HG02798 (cell line): ENCODE measurements at regions not wholly inside any gene's neighbourhood (a gene's known extent, or its start where the extent isn't known, plus 50 kb on each side); places are given as distances from the start of the nearest gene placed in this dataset.

Experiments
- ATAC-seq: cut with Tn5 transposase; IDR thresholded peaks from one replicate; pipeline ENCODE4 v1.9.1; 2021; ENCODE audit warnings: mild to moderate bottlenecking; ENCODE audit not compliant: unreplicated experiment, poor library complexity

DNA sequence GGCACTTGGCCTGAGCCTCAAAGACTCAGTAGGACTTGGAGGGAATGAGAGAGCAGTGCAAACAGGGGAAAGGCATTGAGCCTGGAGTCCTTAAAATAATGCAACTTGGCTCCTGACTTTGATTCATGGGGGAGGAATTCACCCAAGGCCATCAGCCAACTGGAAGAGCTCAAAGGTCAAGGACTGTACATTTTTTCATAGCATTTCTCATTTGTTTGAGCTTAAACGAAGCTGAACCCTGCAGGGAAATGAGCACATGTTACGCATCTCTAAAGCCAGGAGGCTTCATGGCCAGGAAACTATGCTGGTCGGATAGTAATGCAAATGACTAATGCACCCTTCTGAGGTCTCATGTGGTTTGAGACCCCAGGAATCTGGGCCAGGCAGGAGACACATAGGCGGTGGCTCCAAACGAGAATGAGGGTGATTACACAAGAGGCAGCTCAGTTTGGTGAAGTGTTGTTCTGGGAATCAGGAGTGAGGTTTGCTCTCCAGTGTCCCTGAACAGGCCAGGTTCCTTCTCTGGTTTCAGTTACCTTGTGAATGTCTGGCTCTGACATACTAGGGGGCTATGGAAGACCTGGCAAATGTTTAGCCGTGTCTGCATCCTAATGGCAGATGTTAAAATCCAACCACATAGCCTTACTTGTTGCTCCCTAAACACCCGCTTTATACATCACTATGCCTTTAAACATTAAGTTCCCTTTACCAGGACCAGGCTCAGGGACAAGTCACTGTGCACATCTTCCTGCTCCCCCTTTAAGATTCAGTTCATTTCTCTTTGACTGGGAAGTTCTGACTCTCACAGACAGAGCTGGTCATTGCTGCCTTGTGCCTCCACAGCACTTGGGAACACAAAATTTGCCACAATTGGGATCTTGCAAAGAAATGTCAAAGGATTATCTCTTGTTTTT, 503.9 kb upstream of the USP24 start:
- ATAC-seq, result no peak

DNA sequence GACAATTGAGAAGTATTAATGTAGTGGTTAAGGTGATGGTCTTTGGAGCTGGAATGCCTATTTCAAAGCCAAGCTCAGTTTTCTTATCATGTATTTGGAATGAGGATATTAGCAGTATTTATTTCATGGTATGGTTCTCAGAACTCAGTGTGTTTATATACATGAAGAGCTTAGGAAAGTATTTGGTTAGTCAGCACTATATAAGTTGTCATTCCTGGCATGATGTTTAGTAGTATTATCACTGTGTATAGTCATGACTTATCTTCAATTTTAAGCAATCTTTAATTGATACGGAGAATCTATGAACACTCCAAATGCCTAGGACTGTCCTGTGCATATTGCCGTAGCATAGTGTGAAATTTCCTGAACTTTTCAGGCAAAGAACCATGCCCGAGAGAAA, 501.9 kb upstream of the USP24 start:
- no peak for ATAC-seq

DNA sequence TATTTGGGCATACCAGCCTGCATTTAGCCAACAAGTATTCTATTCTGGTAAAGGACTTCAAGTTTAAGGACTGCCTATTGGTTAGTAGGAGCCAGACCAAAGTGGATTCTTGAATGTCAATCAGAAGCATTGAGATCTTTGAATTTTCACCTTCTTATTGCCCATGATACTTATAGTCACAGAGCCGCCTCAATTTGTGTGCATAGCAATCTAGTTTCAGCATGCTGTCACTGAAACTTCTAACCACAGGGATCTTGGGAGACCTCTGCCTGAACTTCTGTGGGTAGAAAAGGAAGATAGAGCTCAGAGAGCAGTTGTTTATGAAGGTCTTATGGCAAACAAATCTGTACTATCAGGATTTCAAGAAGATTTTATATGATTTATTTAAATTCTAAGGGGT, 501.4 kb upstream of the USP24 start:
- no peak for ATAC-seq

DNA sequence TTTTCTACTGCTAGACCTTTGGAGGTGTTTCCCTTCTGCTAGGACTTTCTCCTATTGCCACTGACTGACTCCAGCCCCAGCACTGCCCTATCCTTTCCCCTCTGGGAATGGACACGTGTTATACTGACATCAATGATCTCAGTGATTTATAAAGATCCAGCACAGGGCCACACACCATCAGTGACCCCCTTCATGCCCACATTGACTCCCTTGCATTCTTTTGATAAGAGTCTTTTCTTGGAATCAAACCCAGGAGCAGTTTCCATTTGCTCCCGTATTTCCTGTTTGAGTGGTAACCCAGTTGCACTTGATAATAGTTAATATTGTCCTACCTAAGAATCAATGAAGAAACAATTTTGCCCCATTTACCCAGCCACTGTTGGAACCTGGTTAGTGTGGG, 501.0 kb upstream of the USP24 start:
- no peak for ATAC-seq

DNA sequence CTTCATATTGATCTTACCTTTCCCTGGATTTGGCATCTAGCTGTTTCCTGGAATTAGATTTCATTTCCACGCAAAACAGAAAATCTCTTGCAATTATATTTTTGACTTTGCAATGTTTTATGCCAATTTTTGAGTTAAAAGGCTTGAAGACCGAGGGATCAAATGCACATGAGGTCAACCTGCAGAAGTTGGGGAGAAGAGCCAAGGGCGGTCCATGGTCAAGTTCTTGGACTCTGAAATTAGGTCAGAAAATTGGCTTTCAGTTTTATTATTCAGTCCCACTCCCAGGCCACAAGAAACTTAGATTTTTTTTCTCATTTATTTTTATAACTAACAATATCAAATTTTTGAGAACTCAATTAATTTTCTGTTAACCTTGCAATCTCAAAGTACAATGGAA, 499.1 kb upstream of the USP24 start:
- ATAC-seq, result no peak

DNA sequence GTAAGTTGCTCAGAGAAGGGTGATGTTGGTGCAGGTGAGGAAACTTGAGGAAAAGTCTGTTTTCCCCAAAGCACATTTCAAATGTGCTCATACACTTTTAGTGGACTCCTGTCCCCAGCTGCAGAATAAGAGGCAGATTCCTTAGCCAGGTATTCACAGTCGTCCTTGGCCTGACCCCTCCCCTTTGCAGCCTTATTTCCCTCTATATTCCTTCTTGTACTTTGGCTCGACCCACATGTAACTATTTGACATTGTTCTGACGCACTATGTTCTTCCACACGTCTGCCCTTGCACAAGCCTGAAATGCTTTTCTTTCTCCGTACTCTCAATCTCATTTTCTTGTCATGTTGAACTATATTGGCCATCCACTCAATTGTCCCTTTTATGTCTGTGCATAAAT, 498.4 kb upstream of the USP24 start:
- no peak for ATAC-seq

DNA sequence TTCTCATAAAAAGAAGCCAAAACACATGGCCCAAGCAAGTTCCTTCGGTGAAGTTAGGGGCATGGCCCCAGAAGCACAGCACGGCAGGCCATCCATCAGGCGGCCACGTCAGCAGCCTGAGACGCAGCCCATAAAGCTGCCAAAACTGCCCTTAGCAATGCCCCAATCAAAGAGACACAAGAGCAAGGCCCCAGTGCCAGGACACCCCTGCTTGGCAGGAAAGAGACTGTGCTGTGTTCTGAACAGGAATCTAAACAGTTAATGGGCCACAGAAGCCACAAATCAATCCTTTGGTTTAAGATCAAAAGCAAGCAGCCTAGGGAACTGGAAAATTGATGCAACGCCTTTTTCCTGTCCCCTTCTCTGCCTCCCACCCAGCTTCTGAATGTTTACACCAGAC, 497.0 kb upstream of the USP24 start:
- no peak for ATAC-seq

DNA sequence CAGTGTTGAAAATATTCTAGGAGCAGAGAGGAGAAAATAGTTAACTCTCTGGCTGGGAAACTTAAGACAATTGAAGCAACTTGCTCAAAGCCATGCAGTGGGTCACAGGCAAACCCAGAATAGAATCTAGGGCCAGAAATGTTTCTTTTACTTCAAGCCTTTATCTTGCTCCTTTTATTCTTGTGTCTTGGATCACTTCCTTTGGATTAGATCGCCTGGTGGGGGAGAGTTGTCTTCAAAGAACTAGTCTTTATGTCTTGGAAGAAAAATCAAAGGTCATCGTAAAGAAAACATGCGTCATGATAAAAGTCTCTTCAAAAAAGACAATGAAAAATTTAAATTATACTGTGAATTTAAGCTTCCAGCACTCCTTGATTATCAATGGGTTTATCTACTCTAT, 493.6 kb upstream of the USP24 start:
- no peak for ATAC-seq

DNA sequence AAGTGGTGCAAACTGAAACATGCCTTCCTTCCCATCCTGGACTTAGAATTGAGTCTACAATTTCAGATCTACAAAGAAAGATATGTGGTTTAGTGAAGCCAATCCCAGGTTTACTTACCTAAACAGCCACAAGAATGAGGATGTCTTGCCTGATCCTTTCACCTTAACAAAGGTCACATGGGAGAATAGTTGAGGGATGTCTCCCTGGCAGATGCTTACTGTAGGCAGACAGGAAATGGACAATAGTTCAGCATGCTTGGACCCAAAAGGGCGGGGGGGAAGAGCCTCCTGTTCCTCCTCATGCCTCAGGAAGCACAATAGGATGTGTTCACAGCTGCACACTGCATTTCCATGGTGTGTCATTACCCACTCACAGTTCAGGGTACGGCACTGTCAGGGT, 492.7 kb upstream of the USP24 start:
- no peak for ATAC-seq

DNA sequence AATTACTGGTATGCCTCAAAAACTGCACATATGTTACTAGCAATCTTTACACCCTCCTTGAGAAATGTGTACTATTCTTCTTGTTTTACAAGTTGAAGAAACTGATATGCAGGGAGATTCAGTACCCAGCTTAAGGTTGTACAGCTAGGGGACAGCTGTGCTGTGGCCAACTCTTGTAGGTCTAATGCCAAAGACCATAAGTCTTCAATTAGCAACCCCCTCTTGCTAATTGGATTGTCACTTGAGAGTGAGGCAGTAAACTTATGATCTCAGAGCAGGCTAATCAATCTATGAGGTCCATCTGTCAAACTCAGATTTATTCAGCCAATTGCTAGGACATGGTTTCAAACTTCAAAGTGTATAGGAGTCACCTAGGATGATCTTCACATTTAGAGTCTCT, 492.0 kb upstream of the USP24 start:
- no peak for ATAC-seq

DNA sequence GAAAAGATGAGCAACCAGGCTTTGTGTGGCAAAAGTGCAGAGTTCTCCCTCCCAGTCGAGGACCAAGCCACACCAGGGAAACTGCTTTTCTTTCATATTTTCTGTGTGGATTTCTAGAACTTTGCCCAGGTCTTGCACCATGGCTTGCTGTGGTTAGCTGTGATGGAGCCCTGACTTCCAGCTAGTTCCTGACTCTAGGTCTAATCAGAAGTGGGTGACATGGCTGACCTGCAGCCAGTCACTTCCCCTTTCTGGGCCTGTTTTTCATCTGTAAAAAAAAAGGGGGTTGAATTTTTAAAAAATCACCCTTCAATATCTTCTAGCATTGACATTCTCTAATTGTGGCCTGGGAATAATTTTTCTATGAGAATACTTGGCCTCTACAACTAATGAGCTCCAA, 491.2 kb upstream of the USP24 start:
- ATAC-seq, result no peak

DNA sequence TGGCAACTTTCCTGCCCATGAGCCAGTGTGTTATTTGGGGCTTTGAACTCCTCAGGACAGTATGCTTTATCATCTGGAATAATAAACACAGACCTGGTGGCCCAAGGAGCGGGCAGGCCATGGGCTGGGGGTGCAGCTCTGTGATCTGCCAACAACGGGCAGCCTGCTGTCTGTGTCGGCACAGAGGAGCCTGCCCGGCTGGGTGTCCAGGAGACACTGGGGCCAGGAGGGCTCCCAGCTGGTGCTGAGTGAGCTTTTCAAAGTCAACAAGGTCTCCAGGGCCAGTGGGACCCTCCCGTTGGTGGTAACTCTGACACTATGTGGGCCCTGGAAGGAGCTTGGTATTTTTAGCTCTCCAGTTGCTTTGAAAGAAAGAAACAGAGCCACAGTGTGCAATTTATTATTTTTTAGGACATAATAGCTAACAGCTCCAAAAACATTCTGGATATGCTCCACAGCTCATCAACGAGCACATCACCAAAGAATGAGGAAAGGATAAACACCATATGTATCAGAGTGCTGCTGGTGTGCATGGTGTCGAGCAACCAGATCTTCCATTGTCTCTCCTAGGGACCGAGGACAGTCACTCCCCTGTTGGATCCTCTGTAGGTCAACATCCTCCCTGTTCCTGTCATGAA, 488.7 kb upstream of the USP24 start:
- no peak for ATAC-seq

DNA sequence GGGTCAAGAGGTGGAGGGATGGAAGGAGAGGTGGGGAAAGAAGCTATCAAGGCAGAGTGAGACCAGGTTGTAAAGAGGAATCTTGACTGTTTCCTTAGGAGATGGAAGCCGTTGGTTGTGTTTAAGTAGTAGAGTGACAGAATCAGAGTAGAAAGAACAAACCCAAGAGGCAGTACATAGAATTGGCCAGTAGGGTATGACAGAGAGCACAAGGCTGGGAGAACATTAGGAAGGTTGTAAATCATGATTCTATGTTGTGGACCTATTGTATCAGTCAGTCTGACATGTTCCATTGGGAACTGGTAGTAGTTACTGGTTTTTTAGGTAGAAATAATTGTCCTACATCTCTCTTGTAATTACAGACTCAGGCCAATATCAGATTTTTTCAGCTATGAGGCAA, 486.9 kb upstream of the USP24 start:
- ATAC-seq, result peak; percentile 83

DNA sequence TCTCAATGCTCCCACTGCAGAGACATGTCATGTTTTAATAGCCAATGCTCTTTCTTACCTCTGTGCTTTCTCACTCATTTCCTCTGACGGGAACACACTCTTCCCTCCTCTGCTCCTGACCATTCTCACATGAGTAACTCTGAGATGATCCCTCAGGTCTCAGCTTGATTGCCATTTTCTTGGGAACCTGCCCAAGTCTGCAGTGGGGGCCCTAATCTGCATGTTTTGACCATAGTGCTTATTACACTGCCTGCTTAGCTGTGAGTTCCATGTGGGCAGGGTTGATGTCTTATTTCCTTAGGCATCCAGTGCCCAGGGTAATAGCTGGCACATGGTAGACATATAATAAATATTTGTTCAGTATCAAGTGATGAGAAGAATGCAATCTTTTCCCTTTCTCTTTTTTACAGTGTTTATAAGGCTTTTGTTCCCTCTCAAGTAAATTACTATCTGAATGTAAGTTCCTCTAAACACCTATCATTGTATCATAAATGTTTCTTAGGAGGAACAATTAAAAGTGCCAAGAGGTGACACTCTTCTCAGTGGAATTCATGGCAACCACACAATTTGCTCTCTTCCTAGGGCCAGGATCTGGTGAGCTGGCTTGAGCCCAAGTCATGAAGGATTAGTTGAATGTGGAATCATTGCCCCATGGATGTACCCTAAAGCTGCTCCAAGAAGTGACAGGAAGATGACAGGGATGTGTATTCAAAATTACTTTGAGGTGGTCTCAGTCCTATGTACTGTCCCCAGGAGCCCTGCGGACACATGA, 485.4 kb upstream of the USP24 start:
- no peak for ATAC-seq

DNA sequence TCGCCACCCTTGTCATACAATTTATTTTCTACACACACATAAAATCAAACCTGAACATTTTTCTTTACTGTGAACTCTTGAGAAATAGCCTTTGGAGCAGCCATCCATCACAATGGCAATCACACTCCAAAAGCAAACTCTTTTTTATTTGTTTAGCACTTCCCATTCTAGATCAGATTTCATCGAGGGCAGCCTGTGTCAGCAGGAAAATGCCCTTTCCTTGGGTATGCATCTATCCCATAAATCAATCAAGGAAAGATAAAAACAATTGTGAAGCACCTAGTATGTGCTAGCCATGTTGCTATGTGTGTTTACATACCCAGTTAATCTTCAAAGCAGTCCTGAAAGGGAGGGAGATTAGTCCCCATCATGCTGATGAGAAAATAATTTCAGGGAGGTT, 484.1 kb upstream of the USP24 start:
- no peak for ATAC-seq

DNA sequence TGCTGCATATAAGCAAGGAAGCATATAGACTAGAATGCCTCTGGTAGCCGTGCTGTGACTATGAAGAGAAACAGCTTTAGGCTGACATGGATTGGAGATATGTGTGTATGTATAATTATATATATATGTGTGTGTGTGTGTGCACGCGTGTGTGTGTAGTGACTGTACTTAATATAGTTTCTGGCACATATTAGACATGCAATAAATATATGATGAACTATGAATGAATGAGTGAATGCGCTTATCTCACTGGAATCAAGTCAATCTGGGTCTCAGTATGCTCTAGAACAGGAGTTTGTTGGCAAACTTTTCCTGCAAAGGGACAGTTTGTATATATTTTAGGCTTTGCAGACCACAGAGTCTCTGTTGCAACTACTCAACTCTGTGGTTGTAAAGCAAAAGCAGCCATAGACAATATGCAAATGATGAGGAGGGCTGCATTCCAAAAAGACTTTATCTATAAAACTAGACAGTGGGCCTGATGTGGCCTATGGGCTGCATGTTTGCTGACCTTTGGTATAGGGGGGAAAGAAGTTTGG, 482.9 kb upstream of the USP24 start:
- ATAC-seq, result no peak

DNA sequence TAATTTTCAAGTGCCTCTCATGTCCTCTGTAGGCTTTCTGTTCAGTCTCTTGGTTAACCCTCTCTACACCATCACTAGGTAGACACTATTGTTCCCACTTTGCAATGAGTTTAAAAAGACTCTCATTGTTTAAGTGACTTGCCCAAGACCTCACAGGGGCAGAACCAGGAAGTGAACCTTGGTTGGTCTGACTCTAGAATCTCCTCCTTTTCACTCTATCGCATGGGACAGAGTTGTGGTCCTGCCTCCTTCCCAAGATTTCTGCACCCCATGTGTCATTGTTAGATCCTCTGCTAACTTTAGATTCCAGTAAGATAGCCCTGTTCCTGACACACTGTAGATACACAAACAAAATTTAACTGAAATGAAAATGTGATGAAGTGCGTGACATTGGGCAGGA, 481.7 kb upstream of the USP24 start:
- no peak for ATAC-seq

DNA sequence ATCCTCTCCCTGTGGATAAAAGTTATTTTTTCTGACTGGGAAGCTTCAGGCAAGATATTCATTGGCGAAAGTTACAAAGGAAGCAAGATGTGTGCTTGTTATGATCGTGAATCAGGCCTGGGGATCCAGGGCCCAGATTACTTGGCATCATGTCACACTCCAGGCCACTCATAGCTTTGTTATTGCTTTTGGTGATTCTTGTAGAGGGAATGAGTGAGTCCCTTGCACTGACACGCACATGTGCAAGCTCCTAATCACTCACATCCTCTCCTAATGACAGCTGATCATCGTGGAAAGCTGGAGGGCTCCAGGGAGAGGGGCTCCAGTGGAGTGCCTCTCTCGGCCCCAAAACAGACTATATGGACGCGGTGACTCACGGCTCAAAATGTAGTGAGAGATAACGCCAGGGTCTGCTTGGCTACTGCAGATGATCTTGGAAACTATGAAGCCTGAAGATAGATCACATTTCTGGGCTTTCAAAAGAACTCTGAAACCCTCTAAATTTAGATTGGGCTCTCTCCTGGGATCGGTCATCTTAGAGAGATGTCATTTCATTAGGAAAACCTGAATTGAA, 481.1 kb upstream of the USP24 start:
- no peak for ATAC-seq

DNA sequence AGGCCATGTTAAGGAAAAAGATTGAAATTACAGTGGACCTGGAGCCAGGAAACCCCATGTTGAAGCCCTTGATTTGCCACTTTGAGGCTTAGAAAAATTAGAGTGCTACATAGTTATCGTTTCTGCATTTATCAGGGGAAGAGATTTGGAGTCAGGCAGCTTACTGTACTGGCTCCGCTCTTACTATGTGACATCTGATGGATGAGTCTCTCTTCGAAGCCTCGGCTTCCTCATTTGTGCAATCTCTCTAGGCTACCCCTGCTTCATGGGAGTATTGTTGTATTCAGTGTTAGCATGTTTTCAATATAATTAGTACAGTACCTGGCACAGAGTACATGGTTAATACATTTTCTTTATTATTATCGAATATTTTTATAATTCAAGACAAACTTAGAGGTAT, 480.4 kb upstream of the USP24 start:
- no peak for ATAC-seq

DNA sequence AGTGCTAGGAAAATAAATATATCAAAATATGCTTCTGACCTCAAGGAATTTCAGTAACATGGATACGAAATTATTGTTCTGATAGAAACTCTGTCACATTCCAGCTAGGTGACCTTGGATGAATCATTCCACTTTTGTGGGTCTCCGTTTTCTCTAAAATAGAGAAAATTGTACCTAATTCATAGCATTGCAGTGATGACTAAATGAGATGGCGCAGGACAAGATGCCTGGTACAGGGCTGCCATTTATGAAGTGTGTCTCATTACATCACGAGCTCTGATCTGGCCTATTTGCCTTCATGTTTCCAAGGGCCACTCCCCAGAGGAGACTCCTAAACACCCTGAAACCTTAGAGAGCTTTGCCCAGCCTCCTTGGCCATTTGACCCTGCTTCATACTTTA, 480.0 kb upstream of the USP24 start:
- no peak for ATAC-seq
